WTC11 (cell line): ENCODE measurements at regions not wholly inside any gene's neighbourhood (a gene's known extent, or its start where the extent isn't known, plus 50 kb on each side); places are given as distances from the start of the nearest gene placed in this dataset.

Experiments
- ATAC-seq: fragments of 200-7000 bp; cut with Tn5 transposase; 2 replicates; pipeline ENCODE4 v1.10.0; 2021; ENCODE audit warnings: mild to moderate bottlenecking, moderate library complexity
- CTCF ChIA-PET: fragments of 300-600 bp; sonication (Branson Sonifier 250); formaldehyde crosslinking; loops from one replicate; lab custom pipeline; 2021; ENCODE audit warnings: antibody characterized with exemption; lab: Charles Lee
- POLR2A ChIA-PET: fragments of 350-600 bp; sonication (Branson Sonifier 250); formaldehyde crosslinking; loops from one replicate; lab custom pipeline; 2021; ENCODE audit warnings: antibody characterized with exemption; lab: Charles Lee
- DNase-seq: peaks from one replicate; pipeline ENCODE4 v3.0.0; 2021; ENCODE audit warnings: low spot score
- H3K27ac Mint-ChIP-seq: 2 replicates; pipeline ENCODE4 v1.8.0; 2021; ENCODE audit warnings: mixed read lengths
- H3K27me3 Mint-ChIP-seq: 2 replicates; pipeline ENCODE4 v1.8.0; 2021; ENCODE audit warnings: low read depth, mild to moderate bottlenecking, moderate library complexity, mixed read lengths
- H3K36me3 Mint-ChIP-seq: 2 replicates; pipeline ENCODE4 v1.8.0; 2021; ENCODE audit warnings: mixed read lengths
- H3K4me1 Mint-ChIP-seq: 2 replicates; pipeline ENCODE4 v1.8.0; 2022; ENCODE audit warnings: mixed read lengths
- H3K4me3 Mint-ChIP-seq: 2 replicates; pipeline ENCODE4 v1.8.0; 2021; ENCODE audit warnings: mild to moderate bottlenecking, moderate library complexity, mixed read lengths
- H3K9me3 Mint-ChIP-seq: 2 replicates; pipeline ENCODE4 v1.8.0; 2021; ENCODE audit warnings: mixed read lengths
- ATF3 ChIP-seq: sonication (generic); formaldehyde crosslinking; conservative IDR thresholded peaks from 2 replicates; pipeline ENCODE4 v1.8.1; 2022; ENCODE audit warnings: mild to moderate bottlenecking, missing genetic modification reagents
- ATF6 ChIP-seq: sonication (generic); formaldehyde crosslinking; IDR thresholded peaks from 2 replicates; pipeline ENCODE4 v1.8.1; 2023; ENCODE audit warnings: mild to moderate bottlenecking, missing genetic modification reagents
- CDX4 ChIP-seq: fragments of 250-450 bp; sonication (Bioruptor Pico); IDR thresholded peaks from 2 replicates; pipeline ENCODE4 v1.9.0; 2021; ENCODE audit warnings: moderate library complexity, mild to moderate bottlenecking, inconsistent platforms, borderline replicate concordance
- E2F1 ChIP-seq: sonication (generic); formaldehyde crosslinking; IDR thresholded peaks from 2 replicates; pipeline ENCODE4 v1.8.0; 2022; ENCODE audit warnings: mild to moderate bottlenecking, missing genetic modification reagents
- E2F4 ChIP-seq: sonication (generic); formaldehyde crosslinking; IDR thresholded peaks from 2 replicates; pipeline ENCODE4 v1.8.1; 2022; ENCODE audit warnings: low read depth, mild to moderate bottlenecking, moderate library complexity, missing genetic modification reagents, borderline replicate concordance
- ELF4 ChIP-seq: sonication (generic); formaldehyde crosslinking; IDR thresholded peaks from 2 replicates; pipeline ENCODE4 v1.8.1; 2022; ENCODE audit warnings: low read depth, mild to moderate bottlenecking, moderate library complexity, missing genetic modification reagents
- HMGXB4 ChIP-seq: sonication (generic); formaldehyde crosslinking; IDR thresholded peaks from 2 replicates; pipeline ENCODE4 v1.8.1; 2023; ENCODE audit warnings: mild to moderate bottlenecking, moderate library complexity, missing genetic modification reagents
- IRF1 ChIP-seq: sonication (generic); formaldehyde crosslinking; IDR thresholded peaks from 2 replicates; pipeline ENCODE4 v1.8.0; 2023; ENCODE audit warnings: missing genetic modification reagents
- JAZF1 ChIP-seq: fragments of 250-450 bp; sonication (Bioruptor Pico); IDR thresholded peaks from 2 replicates; pipeline ENCODE4 v1.9.0; 2021; ENCODE audit warnings: moderate library complexity, mild to moderate bottlenecking, inconsistent platforms
- MLX ChIP-seq: sonication (generic); formaldehyde crosslinking; IDR thresholded peaks from 2 replicates; pipeline ENCODE4 v1.8.1; 2023; ENCODE audit warnings: mild to moderate bottlenecking, missing genetic modification reagents, moderate library complexity
- MXD4 ChIP-seq: fragments of 250-450 bp; sonication (Bioruptor Pico); IDR thresholded peaks from 2 replicates; pipeline ENCODE4 v1.8.0; 2021; ENCODE audit warnings: mild to moderate bottlenecking, moderate library complexity, borderline replicate concordance
- NR1H2 ChIP-seq: sonication (generic); formaldehyde crosslinking; IDR thresholded peaks from 2 replicates; pipeline ENCODE4 v1.9.0; 2021; ENCODE audit warnings: mild to moderate bottlenecking, moderate library complexity, missing genetic modification reagents
- PRDM15 ChIP-seq: sonication (generic); formaldehyde crosslinking; IDR thresholded peaks from 2 replicates; pipeline ENCODE4 v1.8.0; 2022; ENCODE audit warnings: missing genetic modification reagents
- RORB ChIP-seq: fragments of 250-450 bp; sonication (Bioruptor Pico); IDR thresholded peaks from 2 replicates; pipeline ENCODE4 v1.9.0; 2021; ENCODE audit warnings: mild to moderate bottlenecking
- TP53 ChIP-seq: sonication (generic); formaldehyde crosslinking; IDR thresholded peaks from 2 replicates; pipeline ENCODE4 v1.8.1; 2023; ENCODE audit warnings: mild to moderate bottlenecking, missing genetic modification reagents
- USF1 ChIP-seq: sonication (generic); formaldehyde crosslinking; IDR thresholded peaks from 2 replicates; pipeline ENCODE4 v1.8.0; 2022; ENCODE audit warnings: mild to moderate bottlenecking, missing genetic modification reagents
- ZNF138 ChIP-seq: sonication (generic); formaldehyde crosslinking; conservative IDR thresholded peaks from 2 replicates; pipeline ENCODE4 v1.8.1; 2022; ENCODE audit warnings: mild to moderate bottlenecking, moderate library complexity, missing genetic modification reagents
- ZNF219 ChIP-seq: sonication (generic); formaldehyde crosslinking; IDR thresholded peaks from 2 replicates; pipeline ENCODE4 v1.8.0; 2023; ENCODE audit warnings: missing genetic modification reagents, mild to moderate bottlenecking, borderline replicate concordance
- ZNF232 ChIP-seq: sonication (generic); formaldehyde crosslinking; IDR thresholded peaks from 2 replicates; pipeline ENCODE4 v1.8.0; 2022; ENCODE audit warnings: mild to moderate bottlenecking, missing genetic modification reagents
- ZNF317 ChIP-seq: sonication (generic); formaldehyde crosslinking; IDR thresholded peaks from 2 replicates; pipeline ENCODE4 v1.8.1; 2023; ENCODE audit warnings: low read depth, mild to moderate bottlenecking, moderate library complexity, missing genetic modification reagents, borderline replicate concordance
- ZNF396 ChIP-seq: fragments of 250-450 bp; sonication (Bioruptor Pico); IDR thresholded peaks from 2 replicates; pipeline ENCODE4 v1.8.0; 2021; ENCODE audit warnings: mild to moderate bottlenecking, moderate library complexity, borderline replicate concordance

GRCh38 chr2:217279140-217279539, 419.3 kb upstream of the TNP1 start:
- H3K4me1 Mint-ChIP-seq, result peaks cover 8% of the 10 kb centered on the region
- no peak for DNase-seq
- H3K4me3 Mint-ChIP-seq, result no peak overlapping the region
- POLR2A ChIA-PET, result no interaction called here
- no peak for ATAC-seq
- no peak overlapping the region for H3K27ac Mint-ChIP-seq
- TF ChIP-seq CDX4 (CRISPR knock-in tag), result no peak
- no peak for TF ChIP-seq NR1H2 (CRISPR knock-in tag)
- TF ChIP-seq ELF4 (CRISPR knock-in tag), result no peak
- no peak for TF ChIP-seq JAZF1 (CRISPR knock-in tag)
- TF ChIP-seq HMGXB4 (CRISPR knock-in tag), result no peak
- TF ChIP-seq ZNF219 (CRISPR knock-in tag), result no peak
- TF ChIP-seq E2F1 (CRISPR knock-in tag), result no peak
- no peak for TF ChIP-seq MLX (CRISPR knock-in tag)
- no peak for TF ChIP-seq MXD4 (CRISPR knock-in tag)
- no peaks in the 10 kb centered on the region for H3K9me3 Mint-ChIP-seq
- H3K36me3 Mint-ChIP-seq, result no peaks in the 10 kb centered on the region
- peaks cover 100% of the 10 kb centered on the region for H3K27me3 Mint-ChIP-seq
- CTCF ChIA-PET, result no interaction called here

GRCh38 chr2:217277646-217278398, 418.0 kb upstream of the TNP1 start:
- Mint-ChIP-seq H3K4me3 (no peak overlapping the region), H3K36me3 (no peaks in the 10 kb centered on the region), H3K27ac (no peak overlapping the region), H3K27me3 (peaks cover 100% of the 10 kb centered on the region), H3K4me1 (no peaks in the 10 kb centered on the region), H3K9me3 (no peaks in the 10 kb centered on the region)
- ChIA-PET POLR2A (no interaction called here), CTCF (no interaction called here)
- ATAC-seq, result no peak
- DNase-seq, result no peak
- TF ChIP-seq RORB (no peak), ZNF232 (no peak), JAZF1 (CRISPR knock-in tag) (no peak), ZNF317 (CRISPR knock-in tag) (no peak), ATF6 (CRISPR knock-in tag) (no peak), ZNF396 (no peak), E2F4 (CRISPR knock-in tag) (no peak), IRF1 (CRISPR knock-in tag) (no peak), USF1 (no peak), PRDM15 (CRISPR knock-in tag) (no peak), ATF3 (CRISPR knock-in tag) (no peak), ZNF138 (CRISPR knock-in tag) (no peak), TP53 (no peak)
